GM19438 (cell line): ENCODE measurements at regions not wholly inside any gene's neighbourhood (a gene's known extent, or its start where the extent isn't known, plus 50 kb on each side); places are given as distances from the start of the nearest gene placed in this dataset.
"Not testable (repeated sequence)": the region's sequence is repeated elsewhere in the genome, so short reads cannot be mapped to it uniquely, and the experiment has no call there.

Experiments
- ATAC-seq: cut with Tn5 transposase; IDR thresholded peaks from one replicate; pipeline ENCODE4 v1.9.1; 2021; ENCODE audit warnings: low read depth; ENCODE audit not compliant: unreplicated experiment

DNA sequence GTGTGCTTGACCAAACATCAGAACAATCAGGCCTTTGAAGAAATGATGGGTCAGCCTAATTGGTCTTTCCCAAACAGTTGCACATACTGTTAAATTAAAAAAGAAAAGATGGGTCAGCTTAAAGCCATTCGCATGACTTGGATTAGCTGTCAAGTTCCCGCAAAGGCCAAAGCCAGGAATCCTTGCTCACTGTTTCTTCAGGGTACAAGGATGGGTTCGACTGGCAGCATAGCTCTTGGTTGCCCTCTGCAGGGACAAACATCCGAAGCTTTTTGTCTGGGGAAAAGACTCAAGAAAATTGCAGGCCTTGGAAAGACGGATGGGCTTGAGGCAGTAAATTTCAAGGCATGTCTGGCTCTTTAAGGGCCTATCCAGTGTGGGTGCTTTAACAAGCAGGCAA, 168.0 kb downstream of the HDGFL1 start:
- ATAC-seq, result no peak

DNA sequence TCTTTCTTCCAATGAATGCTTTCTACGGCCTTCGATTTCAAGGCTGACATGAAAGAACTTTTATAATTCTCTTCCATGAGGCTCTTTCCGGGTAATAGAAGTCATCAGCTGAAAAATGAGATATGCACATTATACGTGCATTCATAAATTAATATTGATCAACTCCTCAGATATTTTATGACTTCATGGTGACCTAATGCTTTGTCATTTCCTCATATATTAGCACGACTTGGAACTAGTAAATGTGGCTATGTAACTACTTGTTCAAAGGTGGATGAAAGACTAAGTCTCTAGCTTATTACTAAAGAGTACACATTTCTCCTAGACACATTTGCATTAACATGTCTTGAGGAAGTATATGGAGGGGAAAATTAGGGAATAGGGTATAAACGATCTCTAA, 168.8 kb downstream of the HDGFL1 start:
- ATAC-seq, result no peak

DNA sequence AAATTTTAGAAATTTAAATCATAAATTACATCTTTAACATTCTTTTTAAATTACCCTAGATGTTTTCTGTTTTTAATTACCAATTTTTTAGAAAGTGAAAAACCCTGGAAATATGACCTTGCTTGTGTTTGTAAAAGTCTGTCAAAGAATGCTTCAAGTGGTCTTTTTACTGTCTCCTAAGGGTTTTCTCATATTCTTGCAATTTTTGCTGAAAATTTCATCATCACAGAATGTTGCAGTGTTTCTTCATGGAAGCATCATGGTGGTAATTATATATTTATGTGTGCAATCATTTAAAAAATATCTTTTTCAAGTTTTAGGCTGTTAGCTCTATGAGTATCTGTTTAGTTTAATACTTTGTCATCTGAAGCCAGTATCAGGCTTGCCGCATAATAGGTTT, 178.2 kb downstream of the HDGFL1 start:
- no peak for ATAC-seq

DNA sequence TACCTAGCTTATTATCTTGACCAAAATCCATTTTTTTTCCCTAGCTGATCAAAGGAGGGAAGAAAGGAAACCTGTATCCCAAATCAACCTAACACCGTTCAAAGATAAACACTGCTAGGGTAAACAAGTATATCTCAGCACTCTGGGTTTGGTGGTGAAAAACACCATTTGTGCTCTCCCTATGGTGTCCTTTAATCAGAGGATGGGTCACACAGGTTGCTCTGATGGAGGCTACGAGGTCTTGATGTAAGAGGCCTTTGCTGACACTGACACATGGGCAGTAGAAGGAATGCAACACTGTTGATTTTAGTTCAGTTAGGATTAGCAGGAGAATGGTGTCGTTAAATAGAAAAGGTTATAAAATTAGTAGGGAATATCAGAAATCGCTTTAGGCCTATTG, 179.3 kb downstream of the HDGFL1 start:
- no peak for ATAC-seq

DNA sequence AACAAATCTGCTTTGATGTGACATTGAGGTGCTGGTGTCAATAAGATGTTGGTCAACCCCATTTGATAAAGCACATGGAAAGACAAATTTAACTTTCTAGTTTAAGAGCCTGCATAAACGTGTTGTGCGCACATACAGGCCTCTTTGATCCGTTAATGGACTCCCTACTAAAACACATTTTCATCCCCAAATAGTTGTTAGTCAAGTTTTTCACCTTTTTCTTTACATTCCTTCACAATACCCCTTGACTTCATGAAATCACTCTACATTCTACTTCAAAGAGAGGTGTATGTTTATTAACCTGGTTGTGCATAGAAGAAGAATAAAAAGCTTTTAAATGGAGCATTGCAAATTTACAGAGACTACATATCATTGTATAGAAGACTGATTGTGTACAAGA, 180.3 kb downstream of the HDGFL1 start:
- no peak for ATAC-seq

DNA sequence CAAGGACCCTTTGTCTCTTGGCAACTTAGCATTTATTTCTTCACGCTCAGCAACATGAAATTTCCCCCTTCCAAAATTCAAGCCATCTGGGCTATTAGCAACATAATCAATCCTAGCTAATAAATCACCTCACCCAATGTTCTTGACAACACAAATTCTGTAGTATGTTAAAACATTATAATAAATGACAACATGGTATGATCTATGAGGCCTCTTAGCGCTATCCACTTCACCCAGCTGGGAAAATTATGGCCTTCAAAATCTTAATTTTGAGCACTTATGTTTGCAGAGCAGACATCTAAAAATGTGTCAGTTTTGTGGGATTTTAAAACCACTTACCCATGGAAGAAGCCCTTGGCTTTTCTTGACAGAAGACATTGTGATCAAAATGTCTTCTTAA, 181.9 kb downstream of the HDGFL1 start:
- ATAC-seq, result no peak

DNA sequence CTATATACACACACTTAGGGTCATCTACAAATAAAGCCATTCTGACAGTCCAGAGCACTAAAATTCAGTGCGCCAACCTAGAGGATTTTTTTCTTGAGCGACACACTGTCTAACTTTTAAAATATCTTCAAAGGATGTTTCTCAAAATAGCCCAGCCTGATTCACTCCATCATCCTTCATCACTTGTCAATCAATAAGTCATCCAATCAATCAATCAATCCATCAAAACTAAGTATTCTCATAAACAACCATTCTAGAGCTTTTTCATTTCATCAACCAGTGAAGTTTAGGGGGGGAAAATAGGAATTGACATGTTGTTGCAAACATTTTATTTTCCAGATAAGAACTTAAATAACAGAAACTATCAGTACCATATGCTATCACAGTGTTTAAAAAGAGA, 183.2 kb downstream of the HDGFL1 start:
- no peak for ATAC-seq

DNA sequence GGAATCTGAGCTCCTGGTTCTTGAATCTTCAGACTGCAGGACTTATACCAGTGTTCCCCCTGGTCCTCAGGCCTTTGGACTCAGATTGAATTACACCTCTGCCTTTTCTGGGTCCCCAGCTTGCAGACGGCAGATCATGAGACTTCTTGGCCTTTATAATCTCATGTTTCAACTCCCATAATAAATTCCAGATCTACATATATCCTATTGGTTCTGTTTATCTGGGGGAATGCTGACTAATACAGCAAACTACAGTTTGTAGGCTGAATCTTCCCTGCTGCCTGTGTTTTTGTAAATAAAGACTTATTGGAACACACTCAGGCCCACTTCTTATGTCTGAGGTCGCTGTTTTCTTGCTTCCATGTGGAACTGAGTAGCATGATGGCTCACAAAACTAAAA, 184.7 kb downstream of the HDGFL1 start:
- no peak for ATAC-seq

DNA sequence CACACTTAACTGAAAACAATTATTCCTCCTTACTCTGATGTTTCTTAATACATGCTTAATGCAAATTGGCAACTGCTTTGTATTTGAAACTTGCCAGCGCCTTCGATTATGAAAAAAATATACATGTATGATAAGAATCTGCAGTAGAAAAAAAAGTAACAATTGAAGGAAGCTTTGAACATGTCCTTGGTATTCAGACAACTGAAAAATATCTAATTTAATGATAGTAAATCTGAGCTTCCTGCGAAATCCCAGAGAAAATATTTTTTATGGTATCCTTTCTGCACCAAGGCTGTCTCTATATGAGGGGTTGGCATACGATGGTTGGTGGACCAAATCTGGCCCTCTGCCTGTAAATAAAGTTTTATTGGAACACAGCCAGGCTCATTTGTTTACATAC, 186.2 kb downstream of the HDGFL1 start:
- no peak for ATAC-seq

DNA sequence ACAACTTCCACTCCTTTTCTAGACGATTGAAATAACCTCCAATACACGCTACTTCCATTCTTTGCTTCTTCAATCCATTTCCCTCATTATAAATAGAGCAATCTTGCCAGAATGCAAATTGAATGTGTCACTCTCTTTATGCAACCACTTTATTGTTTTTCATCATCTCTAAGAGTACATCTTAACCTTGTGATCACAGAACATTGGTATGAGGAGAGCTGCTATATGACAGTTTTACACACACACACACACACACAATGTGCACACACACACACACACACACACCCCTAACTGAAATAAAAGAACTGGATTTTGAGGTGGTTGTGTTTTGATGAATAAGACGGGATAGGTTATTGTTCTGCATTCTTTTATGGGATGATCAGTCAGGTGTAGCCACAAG, 187.0 kb downstream of the HDGFL1 start:
- ATAC-seq, result no peak

DNA sequence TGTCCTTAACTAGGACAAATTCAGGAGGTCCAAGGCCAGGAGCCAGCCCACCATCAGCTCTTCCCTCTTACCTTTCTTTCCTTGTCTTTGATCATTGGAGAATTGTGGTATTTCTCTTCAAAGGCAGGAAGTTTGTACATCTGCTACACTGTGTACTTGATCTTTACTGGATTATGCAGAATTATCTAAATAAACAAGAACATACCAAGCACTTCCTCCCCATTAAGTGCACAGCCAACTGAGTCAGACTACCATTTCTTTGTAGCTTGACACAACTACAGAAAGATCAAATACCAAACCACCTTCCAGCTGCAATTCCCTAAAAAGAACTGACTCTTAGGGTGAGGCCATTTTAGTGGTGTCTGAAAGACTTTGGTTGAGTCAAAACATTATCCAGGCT, 195.1 kb downstream of the HDGFL1 start:
- no peak for ATAC-seq

DNA sequence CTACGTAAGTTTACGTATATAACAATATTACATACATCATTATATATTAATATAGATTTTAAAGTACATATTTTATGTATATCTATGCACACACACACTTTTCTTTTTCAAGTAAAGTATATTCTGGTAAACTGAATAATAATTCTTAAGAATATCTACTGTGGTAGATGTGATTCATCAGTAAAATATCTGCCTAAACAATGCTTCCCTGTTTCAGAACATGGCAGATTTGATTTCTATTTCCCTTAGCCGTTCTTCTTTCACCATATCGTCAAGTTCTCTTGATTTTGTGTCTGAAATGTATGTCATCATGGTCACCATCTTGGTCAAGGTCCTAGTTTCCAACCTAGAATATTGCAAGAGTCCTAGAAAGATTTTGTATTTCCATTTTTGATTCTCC, 195.6 kb downstream of the HDGFL1 start:
- no peak for ATAC-seq

DNA sequence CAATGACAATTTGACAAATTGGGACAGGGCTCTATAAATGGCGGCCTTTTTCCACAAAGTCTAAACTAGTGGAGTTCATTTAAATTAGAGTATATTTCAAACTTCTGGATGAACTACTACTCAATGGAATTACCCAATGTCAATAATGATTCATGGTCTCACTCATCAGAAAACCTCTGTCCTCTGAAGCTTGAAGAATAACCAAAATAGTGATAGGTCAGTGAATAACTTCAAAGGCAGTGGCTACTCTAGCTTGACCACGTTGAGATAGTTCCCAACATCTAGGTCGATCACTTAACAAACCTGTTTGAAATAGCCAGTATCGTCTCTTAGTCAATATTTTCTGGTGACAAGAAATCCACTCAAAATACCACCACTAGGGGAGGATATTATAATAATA, 197.6 kb downstream of the HDGFL1 start:
- no peak for ATAC-seq

DNA sequence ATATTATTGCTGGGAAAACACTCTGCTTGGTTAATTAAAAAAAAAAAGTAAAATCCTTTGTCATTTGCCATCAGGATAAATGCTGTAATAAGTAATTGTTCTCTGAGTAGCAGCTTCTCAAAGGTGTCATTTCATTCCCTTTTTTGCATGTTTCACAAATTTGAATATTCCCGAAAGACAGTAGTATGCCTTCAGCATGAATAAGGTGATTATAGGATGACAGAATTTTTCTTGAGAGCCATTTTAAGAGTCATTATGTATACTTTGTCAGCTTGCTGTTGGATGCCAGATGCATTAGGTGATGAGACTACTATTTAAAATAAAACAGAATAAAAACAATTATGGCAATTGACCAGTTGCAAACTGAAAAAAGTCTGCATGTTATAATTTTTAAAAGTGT, 200.7 kb downstream of the HDGFL1 start:
- ATAC-seq, result no peak

DNA sequence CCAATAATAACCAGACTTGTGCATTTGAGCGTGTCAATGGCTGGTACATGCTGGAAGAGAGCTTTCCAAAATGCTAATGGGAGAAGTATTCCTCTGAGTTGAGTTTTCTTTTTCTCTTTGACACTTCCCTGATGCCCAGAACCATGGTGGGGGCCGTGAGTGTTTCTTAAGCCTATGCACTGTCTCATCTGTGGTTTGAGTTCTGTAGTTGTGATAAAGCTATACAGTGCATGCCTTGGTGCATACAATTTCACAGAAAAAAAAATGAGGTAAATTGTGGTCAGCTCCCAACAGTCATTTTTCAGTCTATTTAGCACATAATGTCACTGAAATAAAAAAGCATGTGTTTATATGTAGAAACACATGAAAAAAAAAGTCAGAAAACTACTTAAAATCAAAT, 204.8 kb downstream of the HDGFL1 start:
- no peak for ATAC-seq

DNA sequence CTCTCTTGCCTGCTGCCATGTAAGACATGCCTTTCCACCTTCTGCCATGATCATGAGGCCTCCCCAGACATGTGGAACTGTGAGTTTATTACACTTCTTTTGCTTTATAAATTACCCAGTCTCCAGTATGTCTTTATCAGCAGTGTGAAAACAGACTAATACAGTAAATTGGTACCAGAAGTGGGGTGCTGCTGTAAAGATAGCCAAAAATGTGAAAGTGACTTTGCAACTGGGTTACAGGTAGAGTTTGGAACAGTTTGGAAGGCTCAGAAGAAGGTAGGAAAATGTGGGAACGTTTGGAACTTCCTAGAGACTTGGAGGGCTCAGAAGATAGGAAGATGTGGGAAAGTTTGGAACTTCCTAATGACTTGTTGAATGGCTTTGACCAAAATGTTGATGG, 209.1 kb downstream of the HDGFL1 start:
- ATAC-seq, result not testable (repeated sequence)

DNA sequence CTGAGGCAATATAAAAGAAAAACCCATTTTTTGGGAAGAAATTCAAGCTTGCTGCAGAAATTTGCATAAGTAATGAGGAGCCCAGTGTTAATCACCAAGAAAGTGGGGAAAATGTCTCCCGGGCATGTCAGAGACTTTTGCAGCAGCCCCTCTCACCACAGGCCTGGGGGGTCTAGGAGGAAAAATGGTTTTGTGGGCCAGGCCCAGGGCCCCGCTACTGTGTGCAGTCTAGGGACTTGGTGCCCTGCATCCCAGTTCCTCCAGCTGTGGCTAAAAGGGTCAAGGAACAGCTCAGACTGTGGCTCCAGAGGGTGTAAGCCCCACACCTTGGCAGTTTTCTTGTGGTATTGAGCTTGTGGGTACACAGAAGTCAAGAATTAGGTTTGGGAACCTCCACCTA, 209.7 kb downstream of the HDGFL1 start:
- ATAC-seq, result no peak

DNA sequence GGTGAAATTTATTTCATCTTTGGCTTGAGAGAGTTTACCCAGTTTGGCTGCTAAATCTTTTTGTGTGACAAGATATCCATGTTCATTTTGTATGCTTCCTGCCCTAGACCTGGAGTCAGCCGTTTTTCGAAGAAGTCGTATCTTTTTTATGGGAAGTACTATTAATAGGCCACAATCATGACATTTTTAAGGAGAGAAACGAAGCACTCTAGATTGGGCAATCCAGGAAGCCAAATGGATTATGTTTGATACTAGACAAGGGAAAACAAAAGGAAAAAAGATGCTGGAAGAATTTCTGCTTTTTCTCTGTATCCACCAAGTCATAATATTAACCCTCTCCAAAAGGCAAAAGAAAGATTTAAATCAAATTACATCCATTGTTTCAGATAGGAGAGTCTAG, 214.6 kb downstream of the HDGFL1 start:
- ATAC-seq, result no peak

DNA sequence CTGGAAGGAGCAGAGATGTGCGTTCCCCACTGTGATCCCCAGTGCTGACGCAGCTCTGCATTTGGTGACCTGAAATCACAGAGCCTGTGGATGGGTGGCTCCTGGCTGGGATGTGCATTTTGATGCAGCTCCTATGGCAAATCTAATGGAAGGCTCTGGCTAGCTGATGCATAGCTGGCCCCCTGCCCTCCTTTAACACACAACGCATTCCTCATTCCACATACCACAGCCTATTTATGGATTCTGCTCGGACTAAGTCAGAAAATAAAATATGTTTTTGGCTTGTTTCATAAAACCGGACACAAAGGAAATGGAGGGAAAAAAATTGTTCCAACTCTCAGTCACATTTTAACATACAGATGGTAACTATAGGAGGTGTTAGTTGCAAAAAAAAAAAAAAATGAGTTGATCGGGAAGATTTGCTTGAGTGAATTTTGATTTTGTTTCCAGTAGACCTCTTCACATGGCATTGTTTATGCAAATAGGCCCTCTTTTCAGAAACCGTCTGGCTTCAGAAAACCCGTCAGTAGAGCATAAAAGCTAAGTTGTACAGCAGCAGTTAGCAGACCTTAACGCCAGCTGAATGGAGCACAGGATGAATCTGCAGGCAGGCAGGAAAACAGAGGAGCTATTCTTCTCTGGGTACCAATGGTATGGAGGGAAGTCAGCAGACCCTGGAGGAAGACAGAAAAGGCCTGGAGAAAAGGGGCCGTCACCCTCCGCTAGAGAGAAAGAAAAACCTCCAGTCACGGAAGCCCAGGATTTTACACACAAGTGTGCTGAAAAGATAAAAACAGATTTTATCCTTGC, 215.4 kb downstream of the HDGFL1 start:
- no peak for ATAC-seq

DNA sequence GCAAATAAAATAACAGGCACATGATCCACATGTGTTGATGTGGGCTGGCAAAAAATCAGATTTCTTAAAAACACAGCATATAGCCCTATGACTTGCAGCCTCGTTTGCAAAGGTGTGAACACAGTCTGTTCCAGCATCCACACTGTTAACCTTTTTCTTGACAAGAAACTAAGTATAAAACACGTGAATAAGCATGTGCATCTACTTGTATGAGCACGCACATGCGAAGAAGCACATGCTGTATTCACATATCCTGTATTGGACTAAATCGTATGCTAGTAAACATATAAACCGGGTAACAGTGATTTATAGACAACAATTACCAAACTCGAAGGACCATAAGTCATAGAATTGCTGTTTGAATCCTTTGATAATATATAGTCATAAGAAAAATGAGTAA, 218.7 kb downstream of the HDGFL1 start:
- no peak for ATAC-seq

DNA sequence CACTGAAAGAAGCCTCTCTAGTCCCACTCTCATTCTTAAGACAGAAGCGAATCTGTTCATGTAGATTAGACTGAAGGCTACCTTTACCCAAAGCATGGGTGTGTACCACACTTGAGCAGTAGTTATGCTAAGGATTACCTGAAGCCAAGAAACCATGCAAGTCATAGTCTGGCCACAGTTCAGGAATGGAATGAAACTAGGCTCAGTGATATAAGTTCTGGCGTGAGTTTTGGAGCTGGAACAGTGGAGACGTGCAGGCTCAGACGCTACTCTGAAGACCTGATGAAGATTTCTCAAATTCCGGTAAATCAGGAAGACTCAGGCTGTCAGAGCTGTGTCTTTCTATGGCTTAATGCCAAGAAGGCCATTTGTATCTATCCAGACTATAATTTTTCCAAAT, 219.9 kb downstream of the HDGFL1 start:
- ATAC-seq, result no peak

DNA sequence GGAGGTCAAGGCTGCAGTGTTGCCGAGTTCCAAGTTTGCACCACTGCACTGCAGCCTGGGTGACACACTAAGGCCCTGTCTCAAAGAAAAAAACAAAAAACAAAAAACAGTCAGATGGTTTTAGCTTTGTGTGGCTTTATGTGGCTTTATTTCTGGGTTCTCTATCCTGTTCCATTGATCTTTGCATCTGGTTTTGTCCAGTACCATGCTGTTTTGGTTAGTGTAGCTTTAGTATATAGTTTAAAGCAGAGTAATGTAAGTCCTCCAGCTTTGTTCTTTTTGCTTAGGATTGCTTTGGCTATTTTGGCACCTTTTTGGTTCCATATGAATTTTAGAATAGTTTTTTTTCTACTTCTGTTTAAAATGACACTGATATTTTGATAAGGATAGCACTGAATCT, 225.5 kb downstream of the HDGFL1 start:
- no peak for ATAC-seq

DNA sequence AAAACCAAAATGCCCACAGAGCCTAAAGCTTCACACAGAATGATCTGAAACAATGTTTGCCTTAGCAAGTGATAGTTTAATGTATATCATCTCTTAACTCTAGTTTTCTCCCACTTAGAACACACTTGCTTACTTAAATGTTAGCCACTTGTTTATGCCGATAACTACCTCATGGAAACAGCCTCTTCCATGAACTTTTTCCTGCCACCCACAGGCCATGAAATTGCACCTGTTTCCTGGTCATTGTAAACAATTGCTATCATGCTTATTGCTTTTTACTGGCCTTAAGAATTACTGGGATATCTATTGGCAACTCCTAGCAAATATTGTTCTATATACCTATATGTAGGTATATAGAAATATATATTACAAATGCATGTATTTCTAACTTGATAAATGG, 231.1 kb downstream of the HDGFL1 start:
- ATAC-seq, result no peak
